ENCODE measurements at regions not wholly inside any gene's neighbourhood (a gene's known extent, or its start where the extent isn't known, plus 50 kb on each side); places are given as distances from the start of the nearest gene placed in this dataset.

DNA sequence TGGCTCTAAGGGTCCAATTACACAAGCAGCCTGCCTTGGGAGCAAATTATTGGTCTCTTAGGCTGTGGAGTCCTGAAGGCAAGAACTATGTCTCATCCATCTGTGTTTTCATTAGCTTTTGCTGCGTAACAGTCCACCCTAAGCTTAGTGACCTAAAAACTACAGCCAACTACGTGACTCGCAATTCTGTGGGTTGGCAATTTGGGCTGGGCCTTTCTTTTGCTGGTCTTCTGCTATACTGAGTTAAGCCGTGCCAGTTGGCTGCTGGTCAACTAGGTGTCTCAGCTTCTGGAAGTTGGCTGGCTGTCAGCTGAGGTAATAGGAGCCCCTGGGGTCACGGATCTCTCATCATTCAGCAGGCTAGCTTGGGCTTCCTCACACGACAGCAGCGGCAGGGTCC, 205.6 kb upstream of the S100G start:
- peak; percentile 59 for DNase-seq (ENCODE audit: low read depth)

DNA sequence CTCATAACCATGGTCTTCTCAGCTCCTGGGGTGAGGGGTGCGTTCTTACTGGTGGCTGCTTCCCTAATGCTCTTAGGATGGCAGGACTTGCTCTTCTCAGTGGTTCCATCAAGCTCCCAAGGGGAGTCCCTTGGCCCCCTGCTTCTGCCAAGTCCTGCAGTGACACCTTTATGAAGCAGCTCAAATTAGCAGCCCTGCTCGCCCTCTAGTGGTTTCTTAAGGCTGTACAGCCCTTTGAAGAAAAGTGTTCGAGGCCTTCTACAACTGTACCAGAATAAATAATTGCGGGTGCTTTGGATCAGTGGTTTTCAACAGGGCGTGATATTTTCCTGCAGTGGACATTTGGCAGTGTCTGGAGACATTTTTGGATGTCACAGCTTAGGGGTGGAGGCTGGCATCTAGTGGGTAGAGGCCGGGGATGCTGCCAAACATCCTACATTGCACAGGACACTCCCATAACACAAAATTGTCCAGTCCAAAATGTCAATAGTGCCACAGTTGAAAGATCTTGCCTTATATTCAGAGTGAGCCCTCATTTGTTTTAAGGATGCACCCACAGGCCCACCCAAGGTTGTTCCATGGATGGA, 204.7 kb upstream of the S100G start:
- peak; percentile 33 for DNase-seq (ENCODE audit: low read depth)

DNA sequence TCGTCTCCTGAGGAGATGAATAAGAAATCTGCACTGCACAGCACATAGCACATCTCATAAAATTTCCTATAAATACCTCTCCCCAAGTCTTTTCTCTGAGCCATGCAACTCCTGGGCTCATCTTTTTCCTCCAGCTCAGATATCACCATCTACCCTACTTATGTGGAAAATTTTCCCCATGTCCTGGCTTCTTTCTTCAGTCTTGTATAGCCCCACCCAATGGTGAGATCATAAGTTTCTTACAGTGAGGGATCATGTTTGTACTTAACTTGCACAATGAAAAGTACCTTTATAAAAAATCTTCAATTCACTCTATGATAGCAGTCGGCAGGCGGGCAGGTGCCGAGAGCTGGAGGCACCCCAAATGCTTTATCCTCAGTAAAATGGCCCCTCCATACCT, 198.6 kb upstream of the S100G start:
- DNase-seq (ENCODE audit: low read depth) = no peak

DNA sequence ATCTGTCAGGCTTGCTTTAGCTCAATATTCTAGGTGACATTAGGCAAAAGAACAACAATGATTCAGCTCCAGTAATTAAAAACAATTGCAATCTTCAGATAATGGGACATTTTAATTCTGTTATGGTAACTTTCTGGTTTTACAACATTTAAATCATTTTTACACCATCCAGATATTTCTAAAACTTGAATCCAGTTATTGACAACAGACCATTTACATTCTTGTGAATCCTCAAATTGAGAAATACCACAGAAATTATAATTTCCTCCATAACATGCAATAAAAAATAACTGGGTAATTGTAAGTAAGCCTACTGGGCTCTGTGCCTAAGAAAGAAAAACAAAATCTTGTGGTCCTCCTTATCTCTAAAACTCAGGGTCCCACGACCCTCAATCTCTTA, 195.0 kb upstream of the S100G start:
- DNase-seq (ENCODE audit: low read depth) = no peak

DNA sequence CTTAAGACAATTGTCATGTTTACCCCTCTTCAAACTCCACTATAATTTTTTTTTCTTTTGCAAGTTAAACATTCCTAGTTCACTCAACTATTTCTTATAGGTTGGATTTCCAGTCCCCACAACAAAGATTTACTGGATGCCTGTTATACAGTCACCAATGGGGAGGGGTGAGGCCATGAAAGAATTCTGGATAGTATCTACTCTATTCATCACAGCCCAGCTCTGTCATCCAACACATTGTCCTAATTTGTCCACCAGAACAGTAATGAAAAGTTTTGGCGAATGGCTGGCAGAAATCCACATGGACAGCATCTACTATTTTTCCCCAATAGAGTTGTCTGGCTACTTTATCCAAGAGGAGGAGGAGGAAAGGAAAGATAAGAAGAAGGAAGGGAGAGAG, 192.7 kb upstream of the S100G start:
- DNase-seq (ENCODE audit: low read depth) = no peak

DNA sequence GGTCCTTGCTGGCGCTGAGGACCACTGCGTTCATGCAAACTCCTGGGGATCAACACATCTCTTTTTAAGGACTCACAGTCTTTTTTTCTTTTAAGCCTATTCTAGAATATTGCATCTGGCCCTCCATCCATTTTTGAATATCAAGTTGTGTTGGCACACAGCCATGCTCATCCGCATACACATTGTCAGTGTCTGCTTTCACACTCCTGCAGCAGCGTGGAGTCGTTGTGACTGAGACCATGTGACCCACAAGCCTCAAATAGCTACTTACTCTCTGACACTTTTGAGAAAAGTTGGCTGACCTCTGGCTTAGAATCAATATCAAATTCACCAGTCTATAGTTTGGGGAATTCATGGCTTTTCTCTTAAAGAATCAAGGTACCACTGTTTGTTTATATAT, 191.8 kb upstream of the S100G start:
- no peak for DNase-seq (ENCODE audit: low read depth)

DNA sequence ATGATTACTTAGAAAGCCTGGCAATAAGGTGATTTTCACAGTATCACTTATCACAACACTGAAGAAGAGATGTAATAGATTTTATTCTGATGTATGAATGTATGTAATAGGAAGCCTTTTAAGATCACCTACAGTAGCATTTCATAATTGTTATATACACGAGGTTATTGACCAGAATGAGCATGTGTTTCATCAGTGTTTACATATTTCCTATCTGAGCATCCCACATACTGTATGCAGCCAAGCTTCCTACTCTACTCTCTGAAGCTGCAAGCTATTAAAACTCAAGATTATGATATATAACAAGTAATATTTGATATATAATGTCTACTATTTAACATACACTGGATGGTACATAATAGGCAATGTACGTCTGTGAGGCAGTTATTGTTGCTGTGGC, 190.9 kb upstream of the S100G start:
- no peak for DNase-seq (ENCODE audit: low read depth)

DNA sequence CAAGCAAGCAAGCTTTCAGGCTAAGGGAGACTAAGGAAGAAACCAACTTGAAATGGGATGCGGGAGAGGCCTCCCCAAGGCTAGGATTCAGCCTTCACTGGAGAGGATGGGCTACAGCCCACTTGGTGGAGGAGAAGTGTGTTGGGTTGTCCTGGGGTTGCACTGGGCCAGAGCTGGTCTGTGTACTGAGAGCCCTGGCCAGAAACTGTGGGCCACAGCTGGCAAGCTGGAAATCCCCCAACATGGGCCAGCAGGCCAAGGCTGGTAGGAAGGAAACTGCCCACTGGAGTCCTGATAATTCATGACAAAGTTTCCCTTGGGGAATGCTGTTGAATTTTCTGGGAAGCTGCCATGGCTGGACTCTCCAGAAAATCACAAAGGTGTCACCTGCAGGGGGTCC, 188.0 kb upstream of the S100G start:
- DNase-seq (ENCODE audit: low read depth) = no peak

DNA sequence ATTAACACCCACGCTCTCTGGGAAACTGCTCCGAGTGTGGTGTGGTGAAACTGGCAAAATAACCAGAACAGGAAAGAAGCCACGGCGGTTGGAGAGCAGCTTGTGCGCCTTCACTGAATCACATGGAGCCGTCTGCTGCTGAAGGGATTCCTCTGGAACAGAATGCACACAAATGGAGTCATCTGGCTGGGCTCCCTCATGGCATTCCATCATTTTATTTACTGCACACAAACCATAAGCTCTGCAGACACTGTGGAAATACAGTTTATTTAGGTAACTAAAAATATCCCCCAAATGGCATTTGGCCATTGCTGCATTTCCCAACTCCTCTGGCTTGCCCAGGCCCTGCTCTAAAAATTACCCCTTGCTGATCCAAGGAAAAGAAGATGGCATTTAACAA, 187.0 kb upstream of the S100G start:
- peak; percentile 45 for DNase-seq (ENCODE audit: low read depth)

DNA sequence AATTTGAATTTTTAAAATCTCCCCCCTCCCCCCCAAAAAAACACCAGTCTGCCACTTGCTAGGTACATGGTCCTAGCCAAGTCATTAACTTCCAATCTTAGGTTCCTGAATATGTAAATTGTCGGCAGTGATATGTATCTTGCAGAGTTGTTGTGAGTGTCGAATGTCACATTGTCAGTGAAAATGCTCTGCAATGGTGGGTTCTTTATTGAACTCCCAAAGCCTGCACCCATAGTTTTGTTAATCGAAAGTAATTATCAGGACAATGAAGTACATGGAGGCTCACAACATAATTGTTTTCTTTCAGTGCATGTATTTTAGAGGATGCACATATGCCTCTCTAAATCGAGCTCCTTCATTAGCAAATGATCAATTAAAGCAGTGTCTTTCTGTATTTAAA, 185.6 kb upstream of the S100G start:
- no peak for DNase-seq (ENCODE audit: low read depth)

DNA sequence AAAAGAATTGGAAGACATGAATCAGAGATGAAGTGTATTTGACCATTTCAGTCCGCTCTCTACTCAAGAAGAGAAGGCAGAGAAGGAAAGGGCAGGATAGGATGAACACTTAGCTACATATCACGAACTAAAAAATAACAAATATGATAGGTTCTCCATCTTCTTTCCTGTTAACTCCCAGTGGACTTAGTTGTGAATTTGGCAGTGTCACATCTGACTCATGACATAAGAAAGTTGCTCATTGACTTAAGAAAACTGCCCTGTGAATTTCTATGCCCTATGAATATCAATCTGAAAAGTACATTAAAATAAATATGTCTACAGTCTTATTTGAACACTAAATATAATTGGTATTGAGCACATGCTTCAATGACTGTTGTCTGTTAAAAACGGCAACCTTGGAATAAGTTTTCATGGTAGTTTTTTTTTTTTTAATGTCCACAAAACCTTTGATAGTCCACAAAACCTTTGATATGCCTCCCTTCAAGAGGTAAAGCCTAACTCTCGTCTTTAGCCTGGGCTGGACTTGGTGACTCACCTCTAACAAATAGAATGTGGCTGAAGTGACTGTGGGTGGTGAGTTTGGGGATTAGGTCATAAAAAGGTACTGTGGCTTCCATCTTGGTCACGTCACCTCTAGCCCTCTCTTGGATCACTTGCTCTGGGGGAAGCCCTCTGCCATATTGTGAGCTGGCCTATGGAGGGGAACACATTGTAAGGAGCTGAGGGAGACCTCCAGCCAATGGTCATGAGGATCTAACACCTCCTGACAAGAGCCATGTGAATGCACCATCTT, 184.7 kb upstream of the S100G start:
- peak; percentile 63 for DNase-seq (ENCODE audit: low read depth)

DNA sequence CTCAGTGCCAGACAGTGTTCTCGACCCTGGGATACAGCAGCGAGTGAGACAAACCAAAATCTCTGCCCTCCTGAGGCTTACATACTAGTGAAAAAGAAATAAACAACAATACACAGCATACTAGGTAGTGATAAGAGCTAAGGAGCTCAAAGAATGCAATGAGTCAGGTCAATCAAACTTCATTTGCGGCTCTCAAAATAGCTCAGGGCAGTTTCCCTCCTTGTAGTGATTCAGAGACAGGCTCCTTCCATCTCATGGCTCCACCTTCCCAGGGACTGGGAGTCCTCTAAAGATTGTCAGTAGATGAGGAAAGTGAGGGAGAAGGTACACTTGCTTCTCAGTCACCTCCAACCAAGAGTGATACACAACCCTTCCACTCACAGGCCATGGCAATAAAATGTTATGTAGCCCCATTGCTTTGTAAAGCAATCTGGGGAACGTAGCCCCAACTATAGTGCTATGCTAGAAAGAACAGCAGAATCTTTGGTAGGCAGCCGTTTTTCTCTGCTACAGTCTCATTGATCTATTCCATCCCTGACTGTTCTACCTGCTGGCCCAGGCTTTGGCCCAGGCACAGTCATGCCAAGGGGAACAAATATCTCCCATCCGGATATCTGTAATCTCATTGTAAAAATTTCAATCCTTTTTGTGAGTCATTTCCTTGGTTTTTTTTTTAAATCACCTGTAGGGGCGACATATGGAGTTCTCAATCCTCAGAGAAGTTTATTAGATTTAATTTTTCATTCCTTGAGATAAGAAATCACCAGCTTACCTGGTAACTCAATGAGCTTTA, 183.1 kb upstream of the S100G start:
- peak; percentile 42 for DNase-seq (ENCODE audit: low read depth)

DNA sequence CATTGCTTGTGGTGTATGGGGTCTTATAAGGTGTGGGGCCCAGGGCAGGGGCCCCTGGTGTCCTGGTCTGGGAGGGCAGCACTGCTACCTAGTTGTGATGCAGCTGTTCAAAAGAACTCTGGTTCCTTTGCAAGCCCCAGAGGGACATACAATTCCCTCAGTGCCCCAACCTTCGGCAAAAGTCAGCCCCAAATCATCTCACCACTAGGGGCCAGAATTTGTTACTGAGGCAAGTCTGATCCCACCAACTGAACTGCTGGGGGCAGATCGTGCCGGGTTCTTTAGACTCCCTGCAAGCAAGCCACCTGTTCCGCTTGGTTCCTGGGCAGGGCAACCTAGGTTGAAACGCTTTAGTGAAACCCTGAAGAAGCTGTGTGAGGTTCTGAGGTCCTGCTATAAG, 180.1 kb upstream of the S100G start:
- DNase-seq (ENCODE audit: low read depth) = no peak

DNA sequence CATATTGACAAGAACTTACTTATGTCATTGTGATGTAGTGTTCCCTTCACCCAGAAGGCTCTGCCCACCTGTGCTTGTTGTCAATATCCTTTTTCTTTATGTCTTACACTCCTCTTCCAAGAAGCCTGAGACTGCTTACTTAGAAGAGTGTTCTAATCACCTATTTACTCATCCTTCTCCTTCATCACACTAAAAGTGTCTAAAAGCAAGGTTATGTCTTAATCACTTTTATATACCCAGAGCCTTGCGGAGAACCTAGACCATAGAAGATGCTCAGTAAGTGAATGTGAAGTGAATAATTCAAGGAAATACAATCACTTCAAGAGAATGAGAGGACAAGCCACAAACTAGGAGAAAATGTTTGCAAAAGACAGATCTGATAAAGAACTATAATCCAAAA, 177.6 kb upstream of the S100G start:
- DNase-seq (ENCODE audit: low read depth) = no peak

DNA sequence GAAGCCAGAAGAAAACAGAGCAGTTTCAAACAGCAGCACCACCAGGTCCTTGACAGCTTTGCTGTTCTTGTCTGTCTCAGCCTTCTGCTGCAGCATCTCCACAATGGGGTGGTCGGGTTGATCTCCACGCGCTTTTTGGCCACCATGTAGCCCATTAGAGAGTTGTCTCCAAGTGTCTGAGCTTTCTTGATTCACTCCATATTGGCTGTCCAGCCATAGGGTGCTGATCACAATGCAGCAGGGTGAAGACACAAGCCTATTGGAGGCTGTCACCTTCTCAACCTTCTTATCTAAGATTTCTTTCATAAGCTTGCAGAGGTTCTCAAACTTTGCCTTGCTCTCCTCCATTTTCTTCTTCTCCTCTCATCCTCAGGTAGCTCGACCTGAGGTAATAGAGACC, 175.4 kb upstream of the S100G start:
- no peak for DNase-seq (ENCODE audit: low read depth)

DNA sequence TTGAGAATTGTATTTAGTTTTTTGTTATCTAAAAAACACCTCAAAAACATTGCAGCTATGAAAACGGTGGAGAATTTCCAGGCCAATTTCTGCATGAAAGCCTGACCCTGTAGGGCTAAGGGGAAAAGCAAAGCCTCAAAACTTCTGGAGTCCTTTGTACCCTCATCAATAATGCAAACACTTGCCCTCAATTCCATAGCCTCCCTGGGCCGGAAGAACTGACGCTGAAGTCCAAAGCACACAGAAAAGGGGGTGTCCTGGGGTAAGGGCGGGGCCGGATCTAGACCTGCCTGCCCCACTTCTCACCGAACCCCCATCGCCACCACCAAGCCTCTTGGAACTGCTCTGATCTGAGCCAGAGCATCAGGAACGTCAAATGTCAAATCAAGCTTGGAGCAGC, 173.9 kb upstream of the S100G start:
- DNase-seq (ENCODE audit: low read depth) = no peak

DNA sequence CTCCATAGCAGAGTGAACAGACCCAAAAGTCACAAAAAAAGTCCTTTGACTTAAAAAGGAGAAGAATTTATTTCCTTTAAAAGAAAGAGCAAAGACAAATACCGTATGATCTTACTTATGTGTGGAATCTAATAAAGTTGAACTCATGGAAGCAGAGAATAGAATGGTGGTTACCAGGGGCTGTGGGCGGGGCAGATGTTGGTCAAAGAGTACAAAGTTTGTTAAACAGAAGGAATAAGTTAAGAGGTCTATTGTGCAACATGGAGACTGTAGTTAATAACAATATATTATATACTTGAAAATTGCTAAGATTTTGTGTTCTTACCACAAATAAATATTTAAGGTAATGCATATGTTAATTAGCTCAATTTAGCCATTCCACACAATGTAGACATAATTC, 173.3 kb upstream of the S100G start:
- no peak for DNase-seq (ENCODE audit: low read depth)

DNA sequence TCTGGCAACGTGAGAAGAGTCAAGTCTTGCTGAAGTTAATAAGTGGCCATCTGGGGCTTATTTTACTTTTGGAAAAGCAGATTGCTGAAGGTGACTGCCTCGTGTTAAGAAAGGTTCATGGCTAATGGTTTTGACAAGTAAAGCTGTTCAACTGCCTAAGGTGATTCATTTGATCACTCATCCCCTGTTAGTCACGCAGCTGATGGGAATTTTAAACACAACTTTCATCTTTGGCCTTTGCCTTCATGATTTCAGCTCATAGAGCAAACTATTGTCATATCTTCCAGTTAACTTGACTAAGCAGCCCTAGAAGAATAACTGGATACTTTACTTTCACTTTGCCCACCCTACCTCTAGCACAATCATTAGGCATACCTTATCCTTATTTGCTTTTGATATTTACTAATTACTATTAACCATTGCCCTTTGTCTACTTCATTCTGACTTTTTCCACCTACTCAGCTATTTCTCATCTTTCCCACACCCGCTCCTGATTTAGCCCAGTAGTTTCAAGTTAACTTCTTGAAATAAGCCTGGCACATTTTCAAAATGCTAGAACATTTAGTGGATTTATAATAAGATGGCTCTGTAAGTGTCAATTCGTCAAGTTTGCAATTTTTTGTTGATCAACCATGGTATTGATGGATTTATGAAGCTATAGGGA, 170.6 kb upstream of the S100G start:
- peak; percentile 80 for DNase-seq (ENCODE audit: low read depth)

DNA sequence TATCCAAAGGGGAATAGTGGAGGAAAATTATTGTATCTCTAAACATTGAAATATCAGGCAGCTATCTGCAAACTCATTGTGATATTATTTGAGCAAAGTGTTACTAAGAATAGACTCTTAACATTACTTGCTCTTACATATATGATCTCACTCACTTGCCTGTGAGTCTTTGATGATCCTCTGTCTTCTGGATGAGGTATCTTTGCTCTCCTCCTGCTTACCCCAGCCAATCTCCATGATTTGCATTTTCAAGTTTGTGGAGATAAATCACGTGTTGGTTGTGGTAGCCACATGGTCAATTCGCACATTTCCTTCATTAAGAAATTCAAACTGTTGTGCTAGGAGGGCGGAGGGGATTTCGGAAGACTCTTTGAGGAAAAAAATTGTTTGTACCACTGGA, 169.9 kb upstream of the S100G start:
- DNase-seq (ENCODE audit: low read depth) = no peak

DNA sequence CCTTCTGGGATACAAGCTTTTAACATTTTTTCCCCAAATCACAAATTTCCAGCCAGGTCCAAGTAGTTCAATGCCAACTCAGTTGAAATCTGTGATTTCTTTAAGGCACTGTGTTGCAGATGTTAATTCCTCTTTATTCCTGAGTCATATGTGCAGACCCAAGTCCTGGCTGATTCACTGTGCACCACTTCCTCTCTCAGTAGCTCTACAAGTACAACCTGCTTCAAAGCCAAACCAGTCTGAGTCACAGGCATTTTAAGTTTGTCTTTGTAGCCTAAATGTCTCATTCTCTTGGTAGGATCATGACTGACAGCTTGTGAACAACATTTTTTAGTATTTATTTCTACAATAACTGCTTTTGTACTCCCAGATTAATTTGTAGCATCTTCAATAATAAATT, 165.6 kb upstream of the S100G start:
- DNase-seq (ENCODE audit: low read depth) = peak; percentile 95

DNA sequence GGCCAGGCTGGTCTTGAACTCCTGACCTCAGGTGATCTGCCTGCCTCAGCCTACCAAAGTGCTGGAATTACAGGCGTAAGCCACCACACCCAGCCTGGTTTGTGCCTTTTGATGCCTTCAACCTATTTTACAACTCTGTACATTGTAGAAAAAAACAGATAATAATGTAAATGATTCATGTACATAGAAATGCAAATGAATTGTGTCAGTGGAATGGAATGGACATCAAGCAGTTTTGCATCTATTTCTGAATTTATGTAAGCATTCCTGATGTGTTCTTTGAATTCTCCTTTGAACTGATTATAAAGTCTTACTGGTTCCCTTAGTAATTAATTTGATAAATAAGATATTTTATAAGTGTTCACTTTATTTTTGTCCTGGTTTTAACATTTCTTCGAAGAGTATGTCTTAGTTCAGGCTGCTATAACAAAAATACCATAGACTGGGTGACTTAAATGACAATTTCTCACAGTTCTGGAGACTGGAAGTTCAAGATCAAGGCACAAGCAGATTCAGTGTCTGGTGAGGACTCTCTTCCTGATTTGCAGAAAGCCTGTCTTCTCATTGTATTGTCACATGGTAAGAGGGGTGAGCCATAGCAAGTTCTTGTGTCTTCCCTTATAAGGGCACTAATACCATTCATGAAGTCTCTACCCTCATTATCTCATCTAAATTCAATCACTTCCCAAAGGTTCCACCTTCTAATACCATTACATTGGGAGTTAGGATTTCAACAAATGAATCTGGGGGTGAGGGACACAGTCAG, 162.2 kb upstream of the S100G start:
- DNase-seq (ENCODE audit: low read depth) = no peak

DNA sequence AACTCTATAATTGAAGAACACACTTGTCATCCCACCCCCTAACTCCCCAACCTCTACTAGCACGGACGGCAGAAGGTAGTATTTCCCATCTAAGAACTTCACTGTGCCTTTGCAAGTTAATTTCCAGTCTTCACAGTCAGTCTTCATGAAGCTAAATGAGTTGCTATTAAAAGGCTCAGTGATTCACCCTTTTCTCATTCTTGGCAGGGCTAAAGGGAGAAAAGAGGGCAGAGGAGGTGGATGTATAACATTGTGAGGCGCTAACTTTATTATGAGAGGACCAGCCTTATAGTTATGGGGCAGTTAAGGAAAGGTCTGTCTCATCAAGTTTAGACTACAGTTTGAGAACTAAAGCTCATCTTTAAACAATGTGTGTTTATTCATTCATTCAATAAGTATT, 161.0 kb upstream of the S100G start:
- no peak for DNase-seq (ENCODE audit: low read depth)
